ENCODE measurements at regions not wholly inside any gene's neighbourhood (a gene's known extent, or its start where the extent isn't known, plus 50 kb on each side); places are given as distances from the start of the nearest gene placed in this dataset.

GRCh38 chr19:13639342-13639929 lies 124.9 kb upstream of the MRI1 start (continued):
- no peak for TF ChIP-seq MAX (IDR thresholded peaks at IDR 0.05; ENCODE audit: low read depth)

- Histone ChIP-seq H3K9me3 (no peaks in the 10 kb centered on the region), H2AFZ (ENCODE audit: low read depth) (no peak overlapping the region), H3K27ac (ENCODE audit: low read depth in 2 of 2, low read length in 1 of 2) (no peak overlapping the region), H3K79me2 (ENCODE audit: insufficient read depth) (no peaks in the 10 kb centered on the region), H3K4me1 (ENCODE audit: control insufficient read depth in 1 of 2, insufficient read depth in 2 of 2, low read depth in 1 of 2, low read length in 1 of 2) (no peaks in the 10 kb centered on the region), H3K4me2 (no peak overlapping the region), H3K9me2 (no peaks in the 10 kb centered on the region), H4K20me1 (ENCODE audit: insufficient read depth) (no peaks in the 10 kb centered on the region), H3K27me3 (ENCODE audit: insufficient read depth) (no peaks in the 10 kb centered on the region; the same call in 1 of the 2 replicates), H3K9ac (no peak overlapping the region), H3K4me3 (ENCODE audit: low read depth in 2 of 2, low read length in 1 of 2) (no peak overlapping the region), H3F3A (replicated peaks; ENCODE audit: insufficient read depth) (no peaks in the 10 kb centered on the region), H3K36me3 (replicated peaks in 1 of 2; ENCODE audit: control insufficient read depth in 1 of 2, insufficient read depth in 2 of 2, low read length in 1 of 2) (no peaks in the 10 kb centered on the region)
- no peak for DNase-seq
- CTCF ChIA-PET, result interaction anchor here (0.6 kb wide), 1 partner anchor 1103 kb away, joined by 3 read pairs; no protein-coding TSS in a partner anchor
- POLR2A ChIA-PET, result no interaction called here
- TF ChIP-seq TAF1 (IDR thresholded peaks at IDR 0.05; ENCODE audit: borderline replicate concordance, low read depth, low read length), result no peak
- no peak for TF ChIP-seq RXRA (IDR thresholded peaks at IDR 0.05; ENCODE audit: borderline replicate concordance, low read depth)
- TF ChIP-seq CHD2 (IDR thresholded peaks at IDR 0.05; ENCODE audit: low read length, partially characterized antibody), result no peak
- TF ChIP-seq JUND (IDR thresholded peaks at IDR 0.05), result no peak
- no peak for TF ChIP-seq IRF3 (IDR thresholded peaks at IDR 0.05; ENCODE audit: low read depth, low read length)
- TF ChIP-seq TCF12 (IDR thresholded peaks at IDR 0.05), result no peak
- TF ChIP-seq SIN3A (IDR thresholded peaks at IDR 0.05; ENCODE audit: borderline replicate concordance, low read depth, low read length), result no peak
- TF ChIP-seq MEF2A (IDR thresholded peaks at IDR 0.05; ENCODE audit: borderline replicate concordance, low read depth), result no peak
- TF ChIP-seq FOSL2 (IDR thresholded peaks at IDR 0.05; ENCODE audit: borderline replicate concordance, low read depth), result no peak
- no peak for TF ChIP-seq EP300 (IDR thresholded peaks at IDR 0.05; ENCODE audit: borderline replicate concordance in 1 of 2, low read depth in 1 of 2, low read length in 1 of 2)
- no peak for TF ChIP-seq POLR2AphosphoS5 (IDR thresholded peaks at IDR 0.05; ENCODE audit: low read depth, low read length)
- TF ChIP-seq PBX3 (IDR thresholded peaks at IDR 0.05), result no peak
- TF ChIP-seq RAD21 (IDR thresholded peaks at IDR 0.05; ENCODE audit: low read length), result no peak
- no peak for TF ChIP-seq RFX5 (IDR thresholded peaks at IDR 0.05; ENCODE audit: low read length)
- no peak for TF ChIP-seq FOXM1 (IDR thresholded peaks at IDR 0.05; ENCODE audit: low read depth)
- TF ChIP-seq RCOR1 (IDR thresholded peaks at IDR 0.05; ENCODE audit: low read length), result no peak
- no peak for TF ChIP-seq NRF1 (IDR thresholded peaks at IDR 0.05; ENCODE audit: low read depth, low read length)
- TF ChIP-seq YY1 (IDR thresholded peaks at IDR 0.05; ENCODE audit: low read depth), result no peak
- no peak for TF ChIP-seq ELF1 (IDR thresholded peaks at IDR 0.05)
- TF ChIP-seq ZBTB33 (IDR thresholded peaks at IDR 0.05; ENCODE audit: borderline replicate concordance, low read depth), result no peak
- 9% methylated on average over 6 of the region's 6 CpGs for WGBS (ENCODE audit: low lambda C conversion rate)
These were observed 126.7 kb upstream of the MRI1 start for GRCh38 chr19:13637664-13638063.

Measured in SK-N-SH (cell line).